Activated effector memory CD4-positive, alpha-beta T cell treated with anti-CD3 and anti-CD28 coated beads, Interleukin-2, amount 50 U/mL, for 16 hours (primary cell): ENCODE measurements at regions not wholly inside any gene's neighbourhood (a gene's known extent, or its start where the extent isn't known, plus 50 kb on each side); places are given as distances from the start of the nearest gene placed in this dataset.
A peak's percentile ranks its signal among the peaks of the same experiment; 100 is the strongest.
"Not testable (repeated sequence)": the region's sequence is repeated elsewhere in the genome, so short reads cannot be mapped to it uniquely, and the experiment has no call there.

Experiments used
- DNase-seq: peaks from one replicate; pipeline ENCODE4 v3.0.0-alpha.2; 2020

GRCh38 chr11:25625094-25625493 is 706.8 kb upstream of the ANO3 start:
- DNase-seq = no peak

GRCh38 chr11:25628030-25628429 is 703.9 kb upstream of the ANO3 start:
- no peak for DNase-seq

- DNase-seq = no peak
Observed at GRCh38 chr11:25633230-25633629, 698.7 kb upstream of the ANO3 start.

- not testable (repeated sequence) for DNase-seq
Observed at GRCh38 chr11:25649220-25649619, 682.7 kb upstream of the ANO3 start.

- no peak for DNase-seq
Observed at GRCh38 chr11:25650319-25650718, 681.6 kb upstream of the ANO3 start.

GRCh38 chr11:25655636-25656035 is 676.3 kb upstream of the ANO3 start:
- no peak for DNase-seq

- no peak for DNase-seq
Observed at GRCh38 chr11:25658916-25659315, 673.0 kb upstream of the ANO3 start.

- no peak for DNase-seq
Observed at GRCh38 chr11:25659706-25660105, 672.2 kb upstream of the ANO3 start.

GRCh38 chr11:25667871-25668270 is 664.1 kb upstream of the ANO3 start:
- DNase-seq = no peak

GRCh38 chr11:25691959-25692358 is 640.0 kb upstream of the ANO3 start:
- no peak for DNase-seq

- no peak for DNase-seq
Observed at GRCh38 chr11:25702417-25702816, 629.5 kb upstream of the ANO3 start.

GRCh38 chr11:25710975-25711374 is 621.0 kb upstream of the ANO3 start:
- no peak for DNase-seq

GRCh38 chr11:25727944-25728343 is 604.0 kb upstream of the ANO3 start:
- no peak for DNase-seq

GRCh38 chr11:25730230-25730629 is 601.7 kb upstream of the ANO3 start:
- DNase-seq = no peak

GRCh38 chr11:25733777-25734176 is 598.2 kb upstream of the ANO3 start:
- DNase-seq = no peak

- no peak for DNase-seq
Observed at GRCh38 chr11:25734591-25735211, 597.2 kb upstream of the ANO3 start.

GRCh38 chr11:25737071-25737675 is 594.8 kb upstream of the ANO3 start:
- DNase-seq = no peak

- no peak for DNase-seq
Observed at GRCh38 chr11:25741886-25742285, 590.0 kb upstream of the ANO3 start.

GRCh38 chr11:25742800-25743199 is 589.1 kb upstream of the ANO3 start:
- no peak for DNase-seq

- DNase-seq = no peak
Observed at GRCh38 chr11:25755381-25755780, 576.5 kb upstream of the ANO3 start.

GRCh38 chr11:25755918-25756584 is 575.9 kb upstream of the ANO3 start:
- peak; percentile 55 for DNase-seq

GRCh38 chr11:25758145-25758661 is 573.7 kb upstream of the ANO3 start:
- DNase-seq = peak; percentile 38

- no peak for DNase-seq
Observed at GRCh38 chr11:25766332-25767015, 565.5 kb upstream of the ANO3 start.

GRCh38 chr11:25769287-25769686 is 562.6 kb upstream of the ANO3 start:
- no peak for DNase-seq
